Brain microvascular endothelial cell (primary cell): ENCODE measurements at regions not wholly inside any gene's neighbourhood (a gene's known extent, or its start where the extent isn't known, plus 50 kb on each side); places are given as distances from the start of the nearest gene placed in this dataset.
"Not testable (repeated sequence)": the region's sequence is repeated elsewhere in the genome, so short reads cannot be mapped to it uniquely, and the experiment has no call there.

Experiments used
- DNase-seq: peaks from one replicate; pipeline ENCODE4 v3.0.0-alpha.2; 2020
- H3K27ac ChIP-seq: fragments of 250-450 bp; sonication (Bioruptor Pico); 2 replicates; pipeline ENCODE4 v1.5.1; 2020; ENCODE audit warnings: mild to moderate bottlenecking, moderate library complexity
- H3K27me3 ChIP-seq: fragments of 250-450 bp; sonication (Bioruptor Pico); replicated peaks from 2 replicates; pipeline ENCODE4 v1.5.1; 2020; ENCODE audit warnings: mild to moderate bottlenecking
- H3K36me3 ChIP-seq: fragments of 250-450 bp; sonication (Bioruptor Pico); replicated peaks from 2 replicates; pipeline ENCODE4 v1.5.1; 2020; ENCODE audit warnings: mild to moderate bottlenecking
- H3K4me3 ChIP-seq: 2 replicates; pipeline ENCODE4 v1.5.1; 2011; ENCODE audit warnings: low read depth, mild to moderate bottlenecking, control low read depth, low read length, moderate library complexity
- in situ Hi-C: cut with HindIII; loops from 2 replicates; pipeline ENCODE4 v1.10.0; 2017; ENCODE audit warnings: low sequenced_read_pairs, low pct_ligation_motif_present
- TF ChIP-seq, protein P1 (sequence below): IDR thresholded peaks from 2 replicates; pipeline ENCODE4 v1.5.1; 2011; ENCODE audit warnings: low read depth, mild to moderate bottlenecking, moderate library complexity, low read length, control low read depth, inconsistent platforms; ENCODE audit errors: missing control alignments

DNA sequence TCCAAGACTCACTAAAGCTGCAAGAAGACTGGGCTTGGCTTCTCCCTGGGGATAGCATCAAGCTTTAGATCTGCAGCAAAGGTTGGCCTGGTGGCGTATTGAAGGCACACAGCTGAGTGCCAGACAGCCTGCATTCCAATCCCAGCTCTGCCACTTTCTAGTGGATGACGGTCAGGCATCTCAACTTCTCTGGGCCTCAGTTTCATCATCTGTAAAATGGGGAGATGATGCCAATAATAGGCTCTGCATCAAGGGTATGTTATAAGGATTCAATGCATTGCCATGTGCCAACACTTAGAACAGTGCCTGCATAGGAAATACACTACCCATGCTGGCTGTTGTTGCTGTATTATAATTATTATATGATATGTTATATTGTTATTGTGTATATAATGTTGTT is 220.4 kb downstream of the NPHP4 start:
- TF ChIP-seq, protein P1, sequence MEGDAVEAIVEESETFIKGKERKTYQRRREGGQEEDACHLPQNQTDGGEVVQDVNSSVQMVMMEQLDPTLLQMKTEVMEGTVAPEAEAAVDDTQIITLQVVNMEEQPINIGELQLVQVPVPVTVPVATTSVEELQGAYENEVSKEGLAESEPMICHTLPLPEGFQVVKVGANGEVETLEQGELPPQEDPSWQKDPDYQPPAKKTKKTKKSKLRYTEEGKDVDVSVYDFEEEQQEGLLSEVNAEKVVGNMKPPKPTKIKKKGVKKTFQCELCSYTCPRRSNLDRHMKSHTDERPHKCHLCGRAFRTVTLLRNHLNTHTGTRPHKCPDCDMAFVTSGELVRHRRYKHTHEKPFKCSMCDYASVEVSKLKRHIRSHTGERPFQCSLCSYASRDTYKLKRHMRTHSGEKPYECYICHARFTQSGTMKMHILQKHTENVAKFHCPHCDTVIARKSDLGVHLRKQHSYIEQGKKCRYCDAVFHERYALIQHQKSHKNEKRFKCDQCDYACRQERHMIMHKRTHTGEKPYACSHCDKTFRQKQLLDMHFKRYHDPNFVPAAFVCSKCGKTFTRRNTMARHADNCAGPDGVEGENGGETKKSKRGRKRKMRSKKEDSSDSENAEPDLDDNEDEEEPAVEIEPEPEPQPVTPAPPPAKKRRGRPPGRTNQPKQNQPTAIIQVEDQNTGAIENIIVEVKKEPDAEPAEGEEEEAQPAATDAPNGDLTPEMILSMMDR: no peak
- H3K4me3 ChIP-seq: no peak overlapping the region
- in situ Hi-C loops: no loop called here
- H3K27me3 ChIP-seq: no peaks in the 10 kb centered on the region
- H3K27ac ChIP-seq: no peak overlapping the region
- no peaks in the 10 kb centered on the region for H3K36me3 ChIP-seq
- DNase-seq: no peak

DNA sequence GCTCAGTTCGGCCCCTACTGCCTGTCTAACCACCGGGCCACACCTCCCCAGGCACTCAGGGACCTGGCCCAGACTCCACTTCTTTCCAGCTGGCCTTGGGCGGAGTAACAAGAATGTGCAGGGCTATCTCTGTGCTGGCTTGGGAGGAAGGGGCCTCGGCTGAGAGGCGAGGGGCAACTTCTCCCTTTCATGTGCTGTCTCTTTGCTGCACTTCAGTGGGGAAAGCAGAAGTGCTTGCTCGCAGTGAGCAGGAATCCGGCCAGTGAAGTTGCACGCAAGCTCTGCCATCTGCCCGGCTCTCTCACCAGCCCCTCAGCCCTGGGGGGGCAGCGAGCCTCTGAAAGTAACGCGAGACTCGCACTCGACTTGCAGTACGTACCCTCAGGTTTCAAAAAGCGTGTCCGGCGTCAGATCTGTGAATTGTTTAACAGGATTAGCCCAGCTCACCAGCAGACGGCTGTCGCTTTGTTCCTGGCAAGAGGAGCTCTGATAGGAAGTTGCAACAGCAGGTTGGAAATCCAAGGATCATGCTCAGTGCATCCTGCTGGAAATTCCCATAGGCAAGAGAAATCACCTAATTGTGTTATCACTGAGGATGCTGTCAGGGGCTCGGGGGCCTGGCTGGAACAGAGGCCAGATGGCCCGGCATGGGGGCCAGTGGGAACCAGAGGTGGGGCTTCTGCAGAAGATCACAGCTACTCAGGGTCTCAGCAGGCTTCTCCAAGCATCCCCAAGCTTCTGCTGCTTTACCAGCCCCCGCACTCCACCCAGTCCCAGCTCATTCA is 221.1 kb downstream of the NPHP4 start:
- H3K4me3 ChIP-seq: no peak overlapping the region
- no peak overlapping the region for H3K27ac ChIP-seq
- H3K36me3 ChIP-seq: no peaks in the 10 kb centered on the region
- in situ Hi-C loops: no loop called here
- DNase-seq: no peak
- no peaks in the 10 kb centered on the region for H3K27me3 ChIP-seq
- TF ChIP-seq, protein P1: no peak

DNA sequence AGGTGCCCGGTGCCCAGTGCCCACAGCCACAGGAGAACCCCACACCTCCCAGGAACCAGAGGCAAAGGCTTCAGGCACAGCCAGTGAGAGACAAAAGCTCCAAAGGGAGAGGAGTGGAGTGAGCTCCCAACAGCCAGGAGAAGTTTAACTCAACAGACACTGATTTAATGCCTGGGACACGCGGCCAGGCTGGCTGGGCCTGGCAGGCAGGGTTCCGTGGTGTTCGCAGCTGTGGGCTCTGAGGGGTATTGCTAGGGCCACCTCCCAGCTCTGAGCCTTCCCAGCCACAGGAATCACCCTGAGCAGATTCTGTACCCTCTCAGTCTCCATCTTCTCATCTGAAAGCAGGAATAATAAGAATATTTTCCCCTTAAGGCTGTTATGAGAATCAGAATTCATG is 222.5 kb downstream of the NPHP4 start:
- H3K27me3 ChIP-seq: no peaks in the 10 kb centered on the region
- no peaks in the 10 kb centered on the region for H3K36me3 ChIP-seq
- in situ Hi-C loops: no loop called here
- no peak overlapping the region for H3K27ac ChIP-seq
- TF ChIP-seq, protein P1: no peak
- no peak overlapping the region for H3K4me3 ChIP-seq
- DNase-seq: no peak

DNA sequence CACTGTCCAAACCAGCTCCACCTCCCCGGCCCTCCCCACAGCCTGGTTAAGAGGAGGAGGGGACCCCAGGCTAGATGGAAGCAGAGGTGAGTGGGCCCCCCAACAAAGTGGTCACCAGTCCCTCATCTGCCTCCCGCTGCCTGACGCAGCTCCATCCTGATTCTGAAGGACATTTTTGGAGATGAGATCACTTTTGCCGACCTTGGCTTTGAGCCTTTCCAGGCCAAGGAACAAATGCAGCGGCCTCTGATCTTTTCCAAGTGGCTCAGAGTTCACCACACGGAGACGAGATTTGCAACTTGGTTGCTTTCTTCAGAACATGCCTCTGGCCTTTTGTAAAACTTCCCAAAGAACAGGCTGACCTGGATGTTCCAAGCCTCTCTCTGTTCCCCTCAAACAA is 223.1 kb downstream of the NPHP4 start:
- DNase-seq: no peak
- H3K27me3 ChIP-seq: no peaks in the 10 kb centered on the region
- in situ Hi-C loops: no loop called here
- no peaks in the 10 kb centered on the region for H3K36me3 ChIP-seq
- H3K27ac ChIP-seq: no peak overlapping the region
- TF ChIP-seq, protein P1: no peak
- H3K4me3 ChIP-seq: no peak overlapping the region

DNA sequence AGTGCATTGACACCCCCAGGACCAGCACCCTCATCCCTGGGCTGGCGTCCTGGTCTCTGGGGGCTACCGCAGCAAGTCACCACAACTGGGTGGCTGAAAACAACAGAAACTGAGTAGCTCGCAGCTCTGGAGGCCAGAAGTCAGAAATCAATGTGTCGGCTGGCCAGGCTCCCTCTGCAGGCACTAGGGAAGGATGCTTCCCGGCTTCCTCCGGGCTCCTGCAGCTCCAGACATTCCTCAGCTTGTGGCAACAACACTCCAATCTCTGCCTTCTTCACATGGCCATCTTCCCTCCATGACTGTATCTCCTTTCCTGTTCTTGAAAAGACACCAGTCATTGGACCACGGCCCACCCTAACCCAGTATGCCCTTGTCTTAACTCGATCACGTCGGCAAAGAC is 224.2 kb downstream of the NPHP4 start:
- H3K27me3 ChIP-seq: no peaks in the 10 kb centered on the region
- in situ Hi-C loops: no loop called here

DNA sequence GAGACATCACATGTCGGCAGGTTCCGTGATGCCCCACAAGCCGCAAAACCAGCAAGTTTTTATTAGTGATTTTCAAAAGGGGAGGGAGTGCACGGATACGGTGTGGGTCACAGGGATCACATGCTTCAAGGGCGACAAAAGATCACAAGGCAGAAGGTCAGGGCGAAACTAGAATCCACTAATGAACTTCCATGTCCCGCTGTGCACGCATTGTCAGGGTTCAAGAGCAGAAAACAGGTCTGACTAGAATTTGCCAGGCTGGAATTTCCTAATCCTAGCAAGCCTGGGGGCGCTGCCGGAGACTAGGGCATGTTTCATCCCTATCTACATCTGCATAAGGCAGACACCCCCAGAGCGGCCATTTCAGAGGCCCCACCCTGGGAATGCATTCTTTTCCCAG is 225.2 kb downstream of the NPHP4 start:
- DNase-seq, in situ Hi-C loops, H3K4me3 ChIP-seq, H3K36me3 ChIP-seq, H3K27ac ChIP-seq, H3K27me3 ChIP-seq: not testable (repeated sequence)

More for the DNA sequence above, 224.2 kb downstream of the NPHP4 start:
- DNase-seq: no peak
- no peaks in the 10 kb centered on the region for H3K36me3 ChIP-seq
- TF ChIP-seq, protein P1: no peak
- H3K27ac ChIP-seq: no peak overlapping the region
- H3K4me3 ChIP-seq: no peak overlapping the region
